Loucy (cell line): ENCODE measurements at regions not wholly inside any gene's neighbourhood (a gene's known extent, or its start where the extent isn't known, plus 50 kb on each side); places are given as distances from the start of the nearest gene placed in this dataset.

Source experiments
- EZH2phosphoT487 ChIP-seq: fragments of 200-600 bp; IDR thresholded peaks from 2 replicates; pipeline ENCODE4 v1.6.1; 2018; ENCODE audit warnings: antibody characterized with exemption, mild to moderate bottlenecking, moderate library complexity, borderline replicate concordance
- TF ChIP-seq, protein P1 (sequence below): fragments of 200-600 bp; sonication (generic); conservative IDR thresholded peaks from 2 replicates; pipeline ENCODE4 v1.5.1; 2014; ENCODE audit warnings: mild to moderate bottlenecking, antibody characterized with exemption, low read length

DNA sequence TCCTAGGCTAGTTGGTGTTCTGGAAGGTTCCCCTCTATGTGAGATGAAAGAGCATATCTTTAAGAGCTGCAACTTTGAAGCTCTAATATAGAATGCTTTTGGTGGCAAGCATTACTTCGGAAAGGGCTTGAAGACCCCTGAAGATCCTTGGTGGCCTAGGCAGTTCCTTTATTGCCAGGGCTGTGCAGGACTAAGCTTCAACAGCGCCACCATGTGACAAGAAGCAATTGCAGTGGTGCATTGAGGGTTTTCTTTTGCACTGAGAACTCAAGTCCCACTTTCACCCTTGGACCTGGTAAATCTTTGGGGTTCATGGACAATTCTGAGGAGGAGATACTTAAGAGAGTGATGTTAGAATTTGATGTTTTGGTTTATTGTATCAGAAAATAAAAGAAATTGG lies 237.4 kb upstream of the GMDS start:
- TF ChIP-seq, protein P1, sequence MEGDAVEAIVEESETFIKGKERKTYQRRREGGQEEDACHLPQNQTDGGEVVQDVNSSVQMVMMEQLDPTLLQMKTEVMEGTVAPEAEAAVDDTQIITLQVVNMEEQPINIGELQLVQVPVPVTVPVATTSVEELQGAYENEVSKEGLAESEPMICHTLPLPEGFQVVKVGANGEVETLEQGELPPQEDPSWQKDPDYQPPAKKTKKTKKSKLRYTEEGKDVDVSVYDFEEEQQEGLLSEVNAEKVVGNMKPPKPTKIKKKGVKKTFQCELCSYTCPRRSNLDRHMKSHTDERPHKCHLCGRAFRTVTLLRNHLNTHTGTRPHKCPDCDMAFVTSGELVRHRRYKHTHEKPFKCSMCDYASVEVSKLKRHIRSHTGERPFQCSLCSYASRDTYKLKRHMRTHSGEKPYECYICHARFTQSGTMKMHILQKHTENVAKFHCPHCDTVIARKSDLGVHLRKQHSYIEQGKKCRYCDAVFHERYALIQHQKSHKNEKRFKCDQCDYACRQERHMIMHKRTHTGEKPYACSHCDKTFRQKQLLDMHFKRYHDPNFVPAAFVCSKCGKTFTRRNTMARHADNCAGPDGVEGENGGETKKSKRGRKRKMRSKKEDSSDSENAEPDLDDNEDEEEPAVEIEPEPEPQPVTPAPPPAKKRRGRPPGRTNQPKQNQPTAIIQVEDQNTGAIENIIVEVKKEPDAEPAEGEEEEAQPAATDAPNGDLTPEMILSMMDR = peak; percentile 44
- TF ChIP-seq EZH2phosphoT487 = no peak
